ENCODE measurements at regions not wholly inside any gene's neighbourhood (a gene's known extent, or its start where the extent isn't known, plus 50 kb on each side); places are given as distances from the start of the nearest gene placed in this dataset.
"Not testable (repeated sequence)": the region's sequence is repeated elsewhere in the genome, so short reads cannot be mapped to it uniquely, and the experiment has no call there.

GRCh38 chr1:113307771-113308445 lies 82.4 kb upstream of the MAGI3 start:
- ChIA-PET CTCF (no interaction called here), POLR2A (no interaction called here)
- DNase-seq, result no peak
- no peaks in the 10 kb centered on the region for H3K27me3 ChIP-seq (replicated peaks in 2 of 5; ENCODE audit: control insufficient read depth in 4 of 5, insufficient read depth in 5 of 5, low read length in 4 of 5)
- no peak overlapping the region for H3K27ac ChIP-seq (ENCODE audit: insufficient read depth in 1 of 2, low read depth in 1 of 2, low read length in 2 of 2, poor library complexity in 1 of 2, severe bottlenecking in 2 of 2)
- H3K9me3 ChIP-seq (ENCODE audit: control extremely low read depth in 1 of 5, control insufficient read depth in 4 of 5, insufficient read depth in 2 of 5, low read depth in 1 of 5, low read length in 4 of 5), result peaks cover 0 to 7% (median 4%) of the 10 kb centered on the region in 5 experiments
- WGBS (ENCODE audit: insufficient coverage), result 100% methylated on average over 1 of the region's 3 CpGs
- no peak overlapping the region for H3K4me3 ChIP-seq (ENCODE audit: control insufficient read depth in 1 of 7, extremely low read depth in 1 of 7, insufficient read depth in 4 of 7, low read depth in 2 of 7, low read length in 6 of 7)
- H3K4me1 ChIP-seq (ENCODE audit: control extremely low read depth in 1 of 4, control insufficient read depth in 4 of 4, insufficient read depth in 4 of 4, low read length in 3 of 4), result no peaks in the 10 kb centered on the region
- no peaks in the 10 kb centered on the region for H3K36me3 ChIP-seq (ENCODE audit: control insufficient read depth in 4 of 4, insufficient read depth in 4 of 4, low read length in 3 of 4)

DNA sequence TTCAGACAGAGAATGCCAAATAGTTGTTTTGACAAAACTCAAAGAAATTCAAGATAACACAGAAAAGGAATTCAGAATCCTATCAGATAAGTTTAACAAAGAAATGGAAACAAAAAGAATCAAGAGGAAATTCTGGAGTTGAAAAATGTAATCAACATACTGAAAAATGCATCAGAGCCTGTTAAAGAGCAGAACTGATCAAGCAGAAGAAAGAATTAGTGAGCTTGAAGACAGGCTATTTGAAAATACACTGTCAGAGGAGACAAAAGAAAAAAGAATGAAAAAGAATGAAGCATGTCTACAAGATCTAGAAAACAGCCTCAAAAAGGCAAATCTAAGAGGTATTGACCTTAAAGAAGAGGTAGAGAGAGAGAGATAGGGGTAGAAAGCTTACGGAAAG lies 77.7 kb upstream of the MAGI3 start:
- H3K4me3 ChIP-seq (ENCODE audit: control insufficient read depth in 1 of 7, extremely low read depth in 1 of 7, insufficient read depth in 4 of 7, low read depth in 2 of 7, low read length in 6 of 7); DNase-seq; H3K27ac ChIP-seq (ENCODE audit: insufficient read depth in 1 of 2, low read depth in 1 of 2, low read length in 2 of 2, poor library complexity in 1 of 2, severe bottlenecking in 2 of 2); H3K4me1 ChIP-seq (ENCODE audit: control extremely low read depth in 1 of 4, control insufficient read depth in 4 of 4, insufficient read depth in 4 of 4, low read length in 3 of 4); H3K27me3 ChIP-seq (replicated peaks in 2 of 5; ENCODE audit: control insufficient read depth in 4 of 5, insufficient read depth in 5 of 5, low read length in 4 of 5); POLR2A ChIA-PET; H3K9me3 ChIP-seq (ENCODE audit: control extremely low read depth in 1 of 5, control insufficient read depth in 4 of 5, insufficient read depth in 2 of 5, low read depth in 1 of 5, low read length in 4 of 5); CTCF ChIA-PET; H3K36me3 ChIP-seq (ENCODE audit: control insufficient read depth in 4 of 4, insufficient read depth in 4 of 4, low read length in 3 of 4): not testable (repeated sequence)
- WGBS (ENCODE audit: insufficient coverage), result no CpG with 5 or more reads among the region's 1 CpG

DNA sequence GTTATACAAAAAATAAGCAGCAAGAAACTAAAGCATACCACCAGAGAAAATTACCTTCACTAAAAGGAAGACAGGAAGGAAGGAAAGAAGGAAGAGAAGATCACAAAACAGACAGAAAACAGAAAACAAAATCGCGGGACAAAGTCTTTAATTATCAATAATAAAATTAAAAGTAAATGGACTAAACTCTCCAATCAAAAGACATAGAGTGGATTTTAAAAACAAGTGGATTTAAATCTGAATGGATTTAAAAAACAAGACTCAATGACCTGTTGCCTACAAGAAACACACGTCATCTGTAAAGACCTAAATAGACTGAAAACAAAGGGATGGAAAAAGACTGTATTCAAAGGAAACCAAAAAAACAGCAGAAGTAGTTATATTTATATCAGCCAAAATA lies 75.7 kb upstream of the MAGI3 start:
- WGBS (ENCODE audit: insufficient coverage), result no CpG with 5 or more reads among the region's 3 CpGs

DNA sequence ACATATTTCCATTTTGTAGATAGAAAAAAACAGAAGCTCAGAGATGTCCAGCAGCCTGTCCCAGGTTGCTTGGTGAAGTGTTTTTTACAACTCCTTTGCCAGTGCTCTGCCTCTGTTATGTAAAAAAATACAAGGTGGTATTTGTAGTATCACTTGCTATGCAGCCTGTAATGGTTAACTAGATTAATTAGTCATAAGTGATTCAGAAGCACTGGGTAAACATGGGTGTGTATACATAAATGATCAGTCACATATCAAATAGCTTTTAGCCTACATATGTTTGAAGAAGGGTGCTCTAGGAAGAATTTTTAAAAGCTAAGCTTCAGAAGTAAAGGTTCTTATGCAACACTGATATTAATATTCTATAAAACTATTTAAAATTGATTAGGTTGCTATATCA lies 70.0 kb upstream of the MAGI3 start:
- CTCF ChIA-PET, result interaction anchor here (0.9 kb wide), 1 partner anchor 18 kb away, joined by 3 read pairs; no protein-coding TSS in a partner anchor
- no peak overlapping the region for H3K4me3 ChIP-seq (ENCODE audit: control insufficient read depth in 1 of 7, extremely low read depth in 1 of 7, insufficient read depth in 4 of 7, low read depth in 2 of 7, low read length in 6 of 7)
- H3K4me1 ChIP-seq (ENCODE audit: control extremely low read depth in 1 of 4, control insufficient read depth in 4 of 4, insufficient read depth in 4 of 4, low read length in 3 of 4), result no peaks in the 10 kb centered on the region
- no peak for DNase-seq
- POLR2A ChIA-PET, result no interaction called here
- no peaks in the 10 kb centered on the region for H3K27me3 ChIP-seq (replicated peaks in 2 of 5; ENCODE audit: control insufficient read depth in 4 of 5, insufficient read depth in 5 of 5, low read length in 4 of 5)
- H3K36me3 ChIP-seq (ENCODE audit: control insufficient read depth in 4 of 4, insufficient read depth in 4 of 4, low read length in 3 of 4), result no peaks in the 10 kb centered on the region
- H3K27ac ChIP-seq (ENCODE audit: insufficient read depth in 1 of 2, low read depth in 1 of 2, low read length in 2 of 2, poor library complexity in 1 of 2, severe bottlenecking in 2 of 2), result no peak overlapping the region
- H3K9me3 ChIP-seq (ENCODE audit: control extremely low read depth in 1 of 5, control insufficient read depth in 4 of 5, insufficient read depth in 2 of 5, low read depth in 1 of 5, low read length in 4 of 5), result peaks cover 0 to 1% (median 0%) of the 10 kb centered on the region in 5 experiments

More for the DNA sequence above, 75.7 kb upstream of the MAGI3 start:
- Histone ChIP-seq H3K4me3 (ENCODE audit: control insufficient read depth in 1 of 7, extremely low read depth in 1 of 7, insufficient read depth in 4 of 7, low read depth in 2 of 7, low read length in 6 of 7) (no peak overlapping the region), H3K9me3 (ENCODE audit: control extremely low read depth in 1 of 5, control insufficient read depth in 4 of 5, insufficient read depth in 2 of 5, low read depth in 1 of 5, low read length in 4 of 5) (peaks cover 0 to 7% (median 4%) of the 10 kb centered on the region in 5 experiments), H3K4me1 (ENCODE audit: control extremely low read depth in 1 of 4, control insufficient read depth in 4 of 4, insufficient read depth in 4 of 4, low read length in 3 of 4) (no peaks in the 10 kb centered on the region), H3K27ac (ENCODE audit: insufficient read depth in 1 of 2, low read depth in 1 of 2, low read length in 2 of 2, poor library complexity in 1 of 2, severe bottlenecking in 2 of 2) (no peak overlapping the region), H3K27me3 (replicated peaks in 2 of 5; ENCODE audit: control insufficient read depth in 4 of 5, insufficient read depth in 5 of 5, low read length in 4 of 5) (no peaks in the 10 kb centered on the region), H3K36me3 (ENCODE audit: control insufficient read depth in 4 of 4, insufficient read depth in 4 of 4, low read length in 3 of 4) (no peaks in the 10 kb centered on the region)
- ChIA-PET CTCF (no interaction called here), POLR2A (no interaction called here)
- DNase-seq, result no peak

DNA sequence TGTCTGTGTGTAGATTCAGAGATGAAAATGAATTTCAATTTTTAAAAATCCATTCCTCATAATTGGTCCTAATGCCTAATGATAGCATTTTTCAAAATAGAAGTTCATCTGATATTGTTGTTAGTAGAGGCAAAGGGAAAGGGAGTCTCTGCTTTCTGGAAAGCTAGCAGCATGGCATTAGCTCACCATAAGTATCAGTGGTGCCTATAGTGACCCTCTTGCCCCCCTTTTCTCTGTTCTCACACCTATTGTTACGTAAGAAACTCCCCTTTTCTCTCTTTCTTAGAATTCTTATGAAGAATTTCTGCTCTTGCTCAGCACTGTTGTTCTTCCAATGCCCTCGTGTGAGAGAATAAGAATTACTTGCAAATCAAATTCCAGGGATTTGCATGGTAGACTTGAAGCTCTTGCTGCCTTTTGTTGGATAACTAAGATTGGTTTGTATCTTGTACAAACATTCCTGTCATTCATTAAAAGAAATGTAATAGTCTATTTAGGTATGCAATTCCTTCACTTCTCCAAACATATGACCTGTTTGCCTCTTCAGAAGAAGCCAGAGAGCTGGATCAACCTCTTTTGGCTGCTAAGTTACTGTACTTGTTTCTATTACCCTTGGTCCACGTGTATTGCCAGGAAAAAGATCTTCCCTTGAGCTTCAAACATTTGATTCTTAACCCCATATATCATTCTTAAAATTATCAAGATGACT lies 69.2 kb upstream of the MAGI3 start:
- 92% methylated on average over 3 of the region's 3 CpGs for WGBS (ENCODE audit: insufficient coverage)
- DNase-seq, result no peak
- H3K4me1 ChIP-seq (ENCODE audit: control extremely low read depth in 1 of 4, control insufficient read depth in 4 of 4, insufficient read depth in 4 of 4, low read length in 3 of 4), result no peaks in the 10 kb centered on the region
- POLR2A ChIA-PET, result no interaction called here
- H3K9me3 ChIP-seq (ENCODE audit: control extremely low read depth in 1 of 5, control insufficient read depth in 4 of 5, insufficient read depth in 2 of 5, low read depth in 1 of 5, low read length in 4 of 5), result peaks cover 0 to 1% (median 0%) of the 10 kb centered on the region in 5 experiments
- H3K36me3 ChIP-seq (ENCODE audit: control insufficient read depth in 4 of 4, insufficient read depth in 4 of 4, low read length in 3 of 4), result no peaks in the 10 kb centered on the region
- CTCF ChIA-PET, result interaction anchor here (0.9 kb wide), 1 partner anchor 19 kb away, joined by 3 read pairs; no protein-coding TSS in a partner anchor
- H3K4me3 ChIP-seq (ENCODE audit: control insufficient read depth in 1 of 7, extremely low read depth in 1 of 7, insufficient read depth in 4 of 7, low read depth in 2 of 7, low read length in 6 of 7), result no peak overlapping the region
- H3K27ac ChIP-seq (ENCODE audit: insufficient read depth in 1 of 2, low read depth in 1 of 2, low read length in 2 of 2, poor library complexity in 1 of 2, severe bottlenecking in 2 of 2), result no peak overlapping the region
- H3K27me3 ChIP-seq (replicated peaks in 2 of 5; ENCODE audit: control insufficient read depth in 4 of 5, insufficient read depth in 5 of 5, low read length in 4 of 5), result no peaks in the 10 kb centered on the region

DNA sequence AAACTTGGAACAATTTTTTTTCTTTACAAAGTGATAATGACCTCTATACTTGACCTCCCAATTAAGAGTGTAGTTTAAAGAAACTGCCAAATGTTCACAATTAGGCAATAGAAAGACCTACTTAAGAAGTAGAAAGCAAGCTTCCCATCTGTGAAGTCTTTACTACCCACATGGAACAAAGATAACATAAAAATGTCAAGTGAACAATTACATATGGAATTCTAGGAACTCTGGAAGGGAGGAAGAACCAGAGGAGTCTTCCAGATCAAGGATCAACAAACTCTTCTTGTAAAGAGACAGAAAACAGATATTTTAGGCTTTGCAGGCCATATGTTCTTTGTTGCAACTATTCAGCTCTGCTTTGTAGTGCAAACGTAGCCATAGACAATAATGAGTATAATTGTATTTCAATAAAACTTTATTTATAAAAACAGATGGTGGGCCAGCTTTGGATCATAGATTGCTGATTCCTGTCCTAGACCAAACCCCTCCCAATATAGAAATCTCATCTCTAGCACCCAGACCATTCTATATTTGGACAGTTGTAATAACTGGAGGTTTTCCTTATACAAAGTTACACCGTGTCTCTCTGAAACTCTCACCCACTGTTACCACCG lies 68.4 kb upstream of the MAGI3 start:
- no peak for DNase-seq
- Histone ChIP-seq H3K4me3 (ENCODE audit: control insufficient read depth in 1 of 7, extremely low read depth in 1 of 7, insufficient read depth in 4 of 7, low read depth in 2 of 7, low read length in 6 of 7) (no peak overlapping the region), H3K9me3 (ENCODE audit: control extremely low read depth in 1 of 5, control insufficient read depth in 4 of 5, insufficient read depth in 2 of 5, low read depth in 1 of 5, low read length in 4 of 5) (peaks cover 0 to 1% (median 0%) of the 10 kb centered on the region in 5 experiments), H3K36me3 (ENCODE audit: control insufficient read depth in 4 of 4, insufficient read depth in 4 of 4, low read length in 3 of 4) (no peaks in the 10 kb centered on the region), H3K4me1 (ENCODE audit: control extremely low read depth in 1 of 4, control insufficient read depth in 4 of 4, insufficient read depth in 4 of 4, low read length in 3 of 4) (no peaks in the 10 kb centered on the region), H3K27me3 (replicated peaks in 2 of 5; ENCODE audit: control insufficient read depth in 4 of 5, insufficient read depth in 5 of 5, low read length in 4 of 5) (no peaks in the 10 kb centered on the region), H3K27ac (ENCODE audit: insufficient read depth in 1 of 2, low read depth in 1 of 2, low read length in 2 of 2, poor library complexity in 1 of 2, severe bottlenecking in 2 of 2) (no peak overlapping the region)
- WGBS (ENCODE audit: insufficient coverage), result 100% methylated on average over 2 of the region's 3 CpGs
- ChIA-PET POLR2A (no interaction called here), CTCF (no interaction called here)

GRCh38 chr1:113322439-113322838 lies 67.9 kb upstream of the MAGI3 start:
- POLR2A ChIA-PET, result no interaction called here
- Histone ChIP-seq H3K36me3 (ENCODE audit: control insufficient read depth in 4 of 4, insufficient read depth in 4 of 4, low read length in 3 of 4) (no peaks in the 10 kb centered on the region), H3K27me3 (replicated peaks in 2 of 5; ENCODE audit: control insufficient read depth in 4 of 5, insufficient read depth in 5 of 5, low read length in 4 of 5) (no peaks in the 10 kb centered on the region), H3K4me3 (ENCODE audit: control insufficient read depth in 1 of 7, extremely low read depth in 1 of 7, insufficient read depth in 4 of 7, low read depth in 2 of 7, low read length in 6 of 7) (no peak overlapping the region), H3K4me1 (ENCODE audit: control extremely low read depth in 1 of 4, control insufficient read depth in 4 of 4, insufficient read depth in 4 of 4, low read length in 3 of 4) (no peaks in the 10 kb centered on the region), H3K27ac (ENCODE audit: insufficient read depth in 1 of 2, low read depth in 1 of 2, low read length in 2 of 2, poor library complexity in 1 of 2, severe bottlenecking in 2 of 2) (no peak overlapping the region), H3K9me3 (ENCODE audit: control extremely low read depth in 1 of 5, control insufficient read depth in 4 of 5, insufficient read depth in 2 of 5, low read depth in 1 of 5, low read length in 4 of 5) (no peaks in the 10 kb centered on the region)
- 91% methylated on average over 1 of the region's 1 CpG for WGBS (ENCODE audit: insufficient coverage)
- CTCF ChIA-PET, result no interaction called here
- DNase-seq, result no peak

Measured in common myeloid progenitor, CD34-positive (primary cell).